GM12892 (cell line): ENCODE measurements at regions not wholly inside any gene's neighbourhood (a gene's known extent, or its start where the extent isn't known, plus 50 kb on each side); places are given as distances from the start of the nearest gene placed in this dataset.

ENCODE experiments used
- DNase-seq: peaks from one replicate; pipeline ENCODE4 v3.0.0; 2011; ENCODE audit not compliant: insufficient read length
- FAIRE-seq: peaks from 2 replicates; lab custom pipeline; 2011; peaks lifted over from hg19 to GRCh38; lab: Jason Lieb, UNC
- POLR2A ChIP-seq: IDR thresholded peaks from 2 replicates; pipeline ENCODE4 v1.6.1; 2011; ENCODE audit warnings: low read depth, low read length, control low read depth
- POLR2AphosphoS5 ChIP-seq: IDR thresholded peaks from 2 replicates; pipeline ENCODE4 v1.6.1; 2011; ENCODE audit warnings: low read depth, low read length, control low read depth
- TAF1 ChIP-seq: IDR thresholded peaks from 2 replicates; pipeline ENCODE4 v1.6.1; 2011; ENCODE audit warnings: low read depth, mild to moderate bottlenecking, control low read depth, low read length, borderline replicate concordance

- TF ChIP-seq POLR2AphosphoS5 = no peak
- no peak for TF ChIP-seq TAF1
- no peak for TF ChIP-seq POLR2A
- DNase-seq (no peak), FAIRE-seq (no peak)
Observed at GRCh38 chr10:78770167-78771090, 298.3 kb upstream of the ZMIZ1 start.

- FAIRE-seq (no peak), DNase-seq (no peak)
- TF ChIP-seq POLR2AphosphoS5 = no peak
- no peak for TF ChIP-seq POLR2A
- TF ChIP-seq TAF1 = no peak
Observed at GRCh38 chr10:78771260-78771659, 297.5 kb upstream of the ZMIZ1 start.

GRCh38 chr10:78771808-78772455, 296.8 kb upstream of the ZMIZ1 start:
- TF ChIP-seq POLR2AphosphoS5 (no peak), TAF1 (no peak), POLR2A (no peak)
- DNase-seq = no peak
- FAIRE-seq = no peak

- FAIRE-seq (no peak), DNase-seq (no peak)
- no peak for TF ChIP-seq TAF1
- no peak for TF ChIP-seq POLR2A
Observed at GRCh38 chr10:78772486-78772885, 296.3 kb upstream of the ZMIZ1 start.

- DNase-seq (no peak), FAIRE-seq (no peak)
- TF ChIP-seq POLR2A = no peak
Observed at GRCh38 chr10:78772986-78773530, 295.7 kb upstream of the ZMIZ1 start.

GRCh38 chr10:78774614-78774998, 294.2 kb upstream of the ZMIZ1 start:
- TF ChIP-seq POLR2A (no peak), POLR2AphosphoS5 (no peak), TAF1 (no peak)
- no peak for FAIRE-seq
- no peak for DNase-seq

GRCh38 chr10:78774999-78775711, 293.6 kb upstream of the ZMIZ1 start:
- DNase-seq = no peak
- no peak for TF ChIP-seq TAF1
- no peak for TF ChIP-seq POLR2A
- no peak for TF ChIP-seq POLR2AphosphoS5
- no peak for FAIRE-seq

GRCh38 chr10:78775891-78776290, 292.9 kb upstream of the ZMIZ1 start:
- TF ChIP-seq POLR2AphosphoS5 (no peak), TAF1 (no peak), POLR2A (no peak)
- no peak for DNase-seq

GRCh38 chr10:78776756-78777155, 292.0 kb upstream of the ZMIZ1 start:
- FAIRE-seq = no peak
- no peak for DNase-seq
- TF ChIP-seq POLR2AphosphoS5 (no peak), POLR2A (no peak), TAF1 (no peak)

More at GRCh38 chr10:78775891-78776290, 292.9 kb upstream of the ZMIZ1 start:
- FAIRE-seq = no peak

- no peak for FAIRE-seq
- no peak for TF ChIP-seq POLR2A
- no peak for TF ChIP-seq POLR2AphosphoS5
- no peak for TF ChIP-seq TAF1
- no peak for DNase-seq
Observed at GRCh38 chr10:78777466-78777865, 291.3 kb upstream of the ZMIZ1 start.

GRCh38 chr10:78777867-78778266, 290.9 kb upstream of the ZMIZ1 start:
- DNase-seq (no peak), FAIRE-seq (no peak)
- no peak for TF ChIP-seq POLR2AphosphoS5
- TF ChIP-seq TAF1 = no peak
- TF ChIP-seq POLR2A = no peak
